HFFc6 (cell line): ENCODE measurements at regions not wholly inside any gene's neighbourhood (a gene's known extent, or its start where the extent isn't known, plus 50 kb on each side); places are given as distances from the start of the nearest gene placed in this dataset.

Experiments used
- DNase-seq: peaks from one replicate; pipeline ENCODE4 v3.0.0-alpha.2; 2018
- H3K27ac Mint-ChIP-seq: 2 replicates; pipeline ENCODE4 v1.8.0; 2020; ENCODE audit warnings: mild to moderate bottlenecking, mixed read lengths
- H3K27me3 Mint-ChIP-seq: 2 replicates; pipeline ENCODE4 v1.8.0; 2021; ENCODE audit warnings: mild to moderate bottlenecking, moderate library complexity, mixed read lengths; ENCODE audit not compliant: insufficient read depth
- H3K36me3 Mint-ChIP-seq: 2 replicates; pipeline ENCODE4 v1.8.0; 2021; ENCODE audit warnings: low read depth, mixed read lengths
- H3K4me1 Mint-ChIP-seq: 2 replicates; pipeline ENCODE4 v1.8.0; 2020; ENCODE audit warnings: low read depth, mixed read lengths
- H3K4me3 Mint-ChIP-seq: 2 replicates; pipeline ENCODE4 v1.8.0; 2020; ENCODE audit warnings: mild to moderate bottlenecking, moderate library complexity, mixed read lengths
- H3K9me3 Mint-ChIP-seq: 2 replicates; pipeline ENCODE4 v1.8.0; 2020; ENCODE audit warnings: mild to moderate bottlenecking, mixed read lengths
- CTCF ChIP-seq: fragments of 200-600 bp; sonication (generic); IDR thresholded peaks from 2 replicates; pipeline ENCODE4 v1.5.0; 2021; ENCODE audit warnings: antibody characterized with exemption, mild to moderate bottlenecking

GRCh38 chr9:20085842-20086241, 297.0 kb upstream of the SLC24A2 start:
- H3K36me3 Mint-ChIP-seq: no peaks in the 10 kb centered on the region
- H3K4me1 Mint-ChIP-seq: no peaks in the 10 kb centered on the region
- H3K27me3 Mint-ChIP-seq: peaks cover 19% of the 10 kb centered on the region
- TF ChIP-seq CTCF: no peak
- no peak overlapping the region for H3K27ac Mint-ChIP-seq
- no peaks in the 10 kb centered on the region for H3K9me3 Mint-ChIP-seq
- no peak overlapping the region for H3K4me3 Mint-ChIP-seq
- DNase-seq: no peak

- H3K9me3 Mint-ChIP-seq: no peaks in the 10 kb centered on the region
- H3K27ac Mint-ChIP-seq: no peak overlapping the region
- no peaks in the 10 kb centered on the region for H3K4me1 Mint-ChIP-seq
- DNase-seq: no peak
- H3K27me3 Mint-ChIP-seq: peaks cover 15% of the 10 kb centered on the region
- no peaks in the 10 kb centered on the region for H3K36me3 Mint-ChIP-seq
- no peak overlapping the region for H3K4me3 Mint-ChIP-seq
- no peak for TF ChIP-seq CTCF
Observed at GRCh38 chr9:20084125-20084524, 295.3 kb upstream of the SLC24A2 start.

GRCh38 chr9:20083390-20083789, 294.6 kb upstream of the SLC24A2 start:
- no peak for DNase-seq
- TF ChIP-seq CTCF: no peak
- no peaks in the 10 kb centered on the region for H3K9me3 Mint-ChIP-seq
- no peaks in the 10 kb centered on the region for H3K4me1 Mint-ChIP-seq
- H3K36me3 Mint-ChIP-seq: no peaks in the 10 kb centered on the region
- peaks cover 13% of the 10 kb centered on the region for H3K27me3 Mint-ChIP-seq
- H3K27ac Mint-ChIP-seq: no peak overlapping the region
- H3K4me3 Mint-ChIP-seq: no peak overlapping the region

- no peak for DNase-seq
- no peaks in the 10 kb centered on the region for H3K36me3 Mint-ChIP-seq
- H3K27me3 Mint-ChIP-seq: peaks cover 14% of the 10 kb centered on the region
- H3K27ac Mint-ChIP-seq: no peak overlapping the region
- no peaks in the 10 kb centered on the region for H3K4me1 Mint-ChIP-seq
- TF ChIP-seq CTCF: no peak
- H3K4me3 Mint-ChIP-seq: no peak overlapping the region
- H3K9me3 Mint-ChIP-seq: no peaks in the 10 kb centered on the region
Observed at GRCh38 chr9:20082831-20083230, 294.0 kb upstream of the SLC24A2 start.

- no peak overlapping the region for H3K4me3 Mint-ChIP-seq
- H3K36me3 Mint-ChIP-seq: no peaks in the 10 kb centered on the region
- H3K27ac Mint-ChIP-seq: no peak overlapping the region
- peaks cover 16% of the 10 kb centered on the region for H3K27me3 Mint-ChIP-seq
- TF ChIP-seq CTCF: no peak
- no peaks in the 10 kb centered on the region for H3K4me1 Mint-ChIP-seq
- DNase-seq: no peak
- H3K9me3 Mint-ChIP-seq: no peaks in the 10 kb centered on the region
Observed at GRCh38 chr9:20082406-20082805, 293.6 kb upstream of the SLC24A2 start.

GRCh38 chr9:20078246-20078645, 289.4 kb upstream of the SLC24A2 start:
- H3K27ac Mint-ChIP-seq: no peak overlapping the region
- TF ChIP-seq CTCF: no peak
- H3K9me3 Mint-ChIP-seq: no peaks in the 10 kb centered on the region
- no peak overlapping the region for H3K4me3 Mint-ChIP-seq
- peaks cover 3% of the 10 kb centered on the region; the same call in 1 of the 2 replicates for H3K27me3 Mint-ChIP-seq
- no peaks in the 10 kb centered on the region for H3K4me1 Mint-ChIP-seq
- no peaks in the 10 kb centered on the region for H3K36me3 Mint-ChIP-seq
- no peak for DNase-seq
